DOHH2 (cell line): ENCODE measurements at regions not wholly inside any gene's neighbourhood (a gene's known extent, or its start where the extent isn't known, plus 50 kb on each side); places are given as distances from the start of the nearest gene placed in this dataset.

Experiments used
- H3F3A ChIP-seq: fragments of 200-600 bp; sonication (generic), shearing (Covaris generic); 2 replicates; pipeline ENCODE4 v1.6.0; 2016; ENCODE audit warnings: antibody characterized with exemption, mild to moderate bottlenecking; ENCODE audit not compliant: control insufficient read depth, insufficient read depth
- H3K27ac ChIP-seq: fragments of 200-600 bp; sonication (generic); 2 replicates; pipeline ENCODE4 v1.5.1; 2014; ENCODE audit warnings: low read depth, mild to moderate bottlenecking, low read length, moderate library complexity
- H3K27me3 ChIP-seq: fragments of 200-600 bp; sonication (generic); 2 replicates; pipeline ENCODE4 v1.6.1; 2014; ENCODE audit warnings: mild to moderate bottlenecking, low read length, mixed read lengths; ENCODE audit not compliant: control insufficient read depth
- H3K36me3 ChIP-seq: fragments of 200-600 bp; sonication (generic); 2 replicates; pipeline ENCODE4 v1.6.1; 2014; ENCODE audit warnings: mild to moderate bottlenecking, low read length, moderate library complexity, mixed read lengths; ENCODE audit not compliant: control insufficient read depth
- H3K4me1 ChIP-seq: fragments of 200-600 bp; sonication (generic); 2 replicates; pipeline ENCODE4 v1.6.1; 2014; ENCODE audit warnings: mild to moderate bottlenecking, low read length, mixed read lengths; ENCODE audit not compliant: control insufficient read depth
- H3K4me2 ChIP-seq: fragments of 200-600 bp; sonication (generic); 2 replicates; pipeline ENCODE4 v1.6.0; 2014; ENCODE audit warnings: mild to moderate bottlenecking, low read length, moderate library complexity
- H3K4me3 ChIP-seq: fragments of 200-600 bp; sonication (generic); 2 replicates; pipeline ENCODE4 v1.5.1; 2014; ENCODE audit warnings: mild to moderate bottlenecking, low read length, mixed read lengths
- H3K79me2 ChIP-seq: fragments of 200-600 bp; sonication (generic); 2 replicates; pipeline ENCODE4 v1.6.1; 2014; ENCODE audit warnings: mild to moderate bottlenecking, low read length, mixed read lengths; ENCODE audit not compliant: control insufficient read depth
- H3K9me2 ChIP-seq: fragments of 200-600 bp; sonication (generic); replicated peaks from 2 replicates; pipeline ENCODE4 v1.6.1; 2014; ENCODE audit warnings: mild to moderate bottlenecking, low read length, mixed read lengths; ENCODE audit not compliant: control insufficient read depth
- H3K9me3 ChIP-seq: fragments of 200-600 bp; sonication (generic); 2 replicates; pipeline ENCODE4 v1.6.1; 2014; ENCODE audit warnings: antibody characterized with exemption, low read length, mixed read lengths; ENCODE audit not compliant: control insufficient read depth, insufficient read depth
- H4K20me1 ChIP-seq: fragments of 200-600 bp; sonication (generic); 2 replicates; pipeline ENCODE4 v1.6.0; 2014; ENCODE audit warnings: low read depth, mild to moderate bottlenecking, antibody characterized with exemption, low read length, moderate library complexity; ENCODE audit not compliant: control insufficient read depth, insufficient read depth
- EZH2phosphoT487 ChIP-seq: fragments of 200-600 bp; sonication (generic); IDR thresholded peaks from 2 replicates; pipeline ENCODE4 v1.6.1; 2017; ENCODE audit warnings: borderline replicate concordance, mild to moderate bottlenecking, antibody characterized with exemption, low read length, moderate library complexity, mixed read lengths
- TF ChIP-seq, protein P1 (sequence below): fragments of 200-600 bp; sonication (generic); IDR thresholded peaks from one replicate; pipeline ENCODE4 v1.5.1; 2014; ENCODE audit warnings: antibody characterized with exemption, mild to moderate bottlenecking, low read depth, low read length; ENCODE audit not compliant: poor library complexity, severe bottlenecking

DNA sequence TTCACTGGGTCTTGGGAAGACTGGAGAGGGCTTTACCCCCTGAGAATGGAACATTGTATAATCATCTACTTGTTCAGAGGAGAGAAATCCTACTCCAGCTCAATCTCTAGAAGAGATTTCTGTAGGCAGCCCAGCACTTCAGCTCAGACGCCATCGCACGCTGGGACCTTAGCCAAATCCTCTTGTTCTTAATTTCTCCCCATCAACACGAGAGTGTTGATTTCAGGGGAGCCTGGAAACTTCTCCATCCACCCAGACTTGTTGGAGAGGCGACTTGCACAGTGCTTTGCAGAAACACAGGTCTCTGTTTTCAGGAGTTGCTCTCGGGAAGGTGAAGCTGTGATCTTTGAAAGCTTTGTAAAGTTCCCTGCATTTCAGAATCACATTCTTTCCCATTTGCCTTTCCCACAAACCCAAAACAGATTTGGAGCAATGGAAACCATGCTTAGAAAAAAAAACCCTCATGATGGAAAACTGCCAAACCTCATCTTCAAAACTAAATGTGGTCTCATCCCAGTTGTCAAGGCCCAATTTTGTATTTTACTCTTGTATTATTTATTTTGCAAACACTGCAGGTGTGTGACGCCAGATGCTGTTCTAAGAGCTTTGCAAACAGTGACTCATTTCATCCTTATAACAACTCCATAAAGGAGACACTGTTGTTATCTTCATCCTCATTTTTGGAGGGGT, 60.9 kb downstream of the CALML3 start:
- H3K36me3 ChIP-seq = no peaks in the 10 kb centered on the region
- H3K4me1 ChIP-seq = peaks cover 32% of the 10 kb centered on the region
- TF ChIP-seq EZH2phosphoT487 = no peak
- TF ChIP-seq, protein P1, sequence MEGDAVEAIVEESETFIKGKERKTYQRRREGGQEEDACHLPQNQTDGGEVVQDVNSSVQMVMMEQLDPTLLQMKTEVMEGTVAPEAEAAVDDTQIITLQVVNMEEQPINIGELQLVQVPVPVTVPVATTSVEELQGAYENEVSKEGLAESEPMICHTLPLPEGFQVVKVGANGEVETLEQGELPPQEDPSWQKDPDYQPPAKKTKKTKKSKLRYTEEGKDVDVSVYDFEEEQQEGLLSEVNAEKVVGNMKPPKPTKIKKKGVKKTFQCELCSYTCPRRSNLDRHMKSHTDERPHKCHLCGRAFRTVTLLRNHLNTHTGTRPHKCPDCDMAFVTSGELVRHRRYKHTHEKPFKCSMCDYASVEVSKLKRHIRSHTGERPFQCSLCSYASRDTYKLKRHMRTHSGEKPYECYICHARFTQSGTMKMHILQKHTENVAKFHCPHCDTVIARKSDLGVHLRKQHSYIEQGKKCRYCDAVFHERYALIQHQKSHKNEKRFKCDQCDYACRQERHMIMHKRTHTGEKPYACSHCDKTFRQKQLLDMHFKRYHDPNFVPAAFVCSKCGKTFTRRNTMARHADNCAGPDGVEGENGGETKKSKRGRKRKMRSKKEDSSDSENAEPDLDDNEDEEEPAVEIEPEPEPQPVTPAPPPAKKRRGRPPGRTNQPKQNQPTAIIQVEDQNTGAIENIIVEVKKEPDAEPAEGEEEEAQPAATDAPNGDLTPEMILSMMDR = no peak
- H3K27me3 ChIP-seq = peaks cover 22% of the 10 kb centered on the region
- no peak overlapping the region for H3K4me3 ChIP-seq
- peaks cover 6% of the 10 kb centered on the region; the same call in 1 of the 2 replicates for H3K9me3 ChIP-seq
- no peaks in the 10 kb centered on the region for H3K9me2 ChIP-seq
- no peak overlapping the region for H3K27ac ChIP-seq
- H3K4me2 ChIP-seq = no peak overlapping the region
- H3F3A ChIP-seq = peaks cover 10% of the 10 kb centered on the region; the same call in 1 of the 2 replicates
- H3K79me2 ChIP-seq = no peaks in the 10 kb centered on the region
- H4K20me1 ChIP-seq = no peaks in the 10 kb centered on the region

DNA sequence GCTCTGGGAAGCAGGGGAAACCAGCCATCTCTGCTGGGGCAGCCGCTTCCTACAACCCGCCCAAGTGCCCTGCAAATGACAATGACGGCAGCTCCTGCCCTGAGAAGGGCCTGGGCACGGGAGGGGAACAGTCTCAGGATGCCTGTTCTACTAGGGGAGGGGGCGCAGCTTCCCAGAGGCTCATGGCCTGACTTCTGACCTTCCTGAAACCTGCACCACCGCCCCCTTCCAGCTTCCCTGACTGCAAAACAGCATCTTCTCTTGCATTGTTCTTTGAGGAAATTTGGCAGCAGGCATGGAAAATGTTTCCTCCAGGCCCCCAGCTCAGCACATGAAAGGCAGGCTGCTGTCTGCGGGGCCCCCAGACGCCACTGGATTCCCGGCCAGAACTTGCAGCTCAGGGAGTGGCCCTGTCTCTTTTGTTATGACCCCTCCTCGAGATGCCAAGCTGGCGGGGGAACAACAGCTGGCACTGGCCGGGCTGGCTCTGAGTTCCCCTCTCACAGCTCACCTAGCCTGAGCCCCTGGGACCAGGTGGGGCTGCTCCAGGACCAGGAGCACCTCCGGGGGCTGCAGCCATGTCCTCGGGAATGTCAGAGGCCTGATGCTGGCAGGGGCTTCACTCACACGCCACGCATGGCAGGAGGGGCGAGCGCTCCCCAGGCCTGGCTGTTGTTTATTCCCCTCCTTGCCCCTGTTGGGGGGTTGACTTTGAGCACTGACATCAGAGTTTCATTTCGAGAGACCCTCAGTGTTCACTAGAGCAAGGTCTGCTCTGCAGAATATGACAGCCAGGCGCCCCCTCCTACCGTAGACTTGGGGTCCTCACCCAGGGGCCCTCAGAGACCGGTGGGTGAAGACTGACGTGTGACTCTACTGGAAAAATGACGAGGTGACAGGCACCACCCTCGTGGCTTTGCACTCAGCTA, 62.7 kb downstream of the CALML3 start:
- H3K4me3 ChIP-seq = no peak overlapping the region
- no peaks in the 10 kb centered on the region for H4K20me1 ChIP-seq
- peaks cover 15% of the 10 kb centered on the region for H3K4me1 ChIP-seq
- H3K79me2 ChIP-seq = no peaks in the 10 kb centered on the region
- H3F3A ChIP-seq = no peaks in the 10 kb centered on the region
- no peaks in the 10 kb centered on the region for H3K9me3 ChIP-seq
- H3K36me3 ChIP-seq = no peaks in the 10 kb centered on the region
- peaks cover 22% of the 10 kb centered on the region for H3K27me3 ChIP-seq
- no peak for TF ChIP-seq EZH2phosphoT487
- TF ChIP-seq, protein P1 = no peak
- H3K9me2 ChIP-seq = no peaks in the 10 kb centered on the region
- H3K27ac ChIP-seq = no peak overlapping the region
- no peak overlapping the region for H3K4me2 ChIP-seq

DNA sequence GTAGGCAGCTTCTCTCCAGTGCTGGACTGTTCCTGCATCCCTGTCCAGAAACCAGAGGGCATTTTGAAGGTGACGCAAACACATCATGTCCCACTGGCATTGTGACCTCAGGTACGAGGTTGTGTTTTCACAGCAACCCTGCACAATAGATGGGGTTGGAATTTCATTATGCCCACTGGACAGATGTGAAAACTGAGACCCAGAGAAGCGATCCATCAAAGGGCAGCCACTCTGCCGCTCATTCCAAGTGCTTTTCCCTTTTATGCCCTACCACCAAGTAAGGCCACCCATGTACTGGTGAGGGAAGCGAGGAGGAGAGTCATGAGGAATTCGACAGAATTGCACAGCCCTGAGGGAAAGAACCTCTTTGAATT, 63.3 kb downstream of the CALML3 start:
- H4K20me1 ChIP-seq = no peaks in the 10 kb centered on the region
- H3K36me3 ChIP-seq = no peaks in the 10 kb centered on the region
- H3K4me3 ChIP-seq = no peak overlapping the region
- H3K9me2 ChIP-seq = no peaks in the 10 kb centered on the region
- H3K27ac ChIP-seq = no peak overlapping the region
- peaks cover 11% of the 10 kb centered on the region for H3K4me1 ChIP-seq
- peaks cover 22% of the 10 kb centered on the region for H3K27me3 ChIP-seq
- no peaks in the 10 kb centered on the region for H3K9me3 ChIP-seq
- no peaks in the 10 kb centered on the region for H3K79me2 ChIP-seq
- H3K4me2 ChIP-seq = no peak overlapping the region
- TF ChIP-seq, protein P1 = no peak
- TF ChIP-seq EZH2phosphoT487 = no peak
- H3F3A ChIP-seq = no peaks in the 10 kb centered on the region
